ENCODE measurements at regions not wholly inside any gene's neighbourhood (a gene's known extent, or its start where the extent isn't known, plus 50 kb on each side); places are given as distances from the start of the nearest gene placed in this dataset.

GRCh38 chr2:59930430-59930829 is 623.0 kb downstream of the BCL11A start:
- DNase-seq (no peak), ATAC-seq (ENCODE audit: low FRiP score) (peak; percentile 15)
- Histone ChIP-seq H3K27me3 (ENCODE audit: control insufficient read depth in 1 of 2, insufficient read depth in 2 of 2, low read length in 1 of 2) (no peaks in the 10 kb centered on the region), H3K4me3 (ENCODE audit: low read length in 2 of 2) (no peak overlapping the region), H3K9me3 (ENCODE audit: control insufficient read depth, low read length) (no peaks in the 10 kb centered on the region), H3K36me3 (ENCODE audit: control insufficient read depth in 1 of 2, insufficient read depth in 2 of 2, low read length in 1 of 2) (no peaks in the 10 kb centered on the region), H3K4me1 (ENCODE audit: control insufficient read depth in 1 of 2, insufficient read depth in 2 of 2, low read length in 2 of 2) (no peaks in the 10 kb centered on the region), H3K27ac (ENCODE audit: low read depth in 1 of 2, low read length in 2 of 2) (no peak overlapping the region)
- WGBS, 2 donors, result 74 to 77% methylated on average over 4 of the region's 4 CpGs
- intact Hi-C loops (cut with DNase I), result no loop called here

DNA sequence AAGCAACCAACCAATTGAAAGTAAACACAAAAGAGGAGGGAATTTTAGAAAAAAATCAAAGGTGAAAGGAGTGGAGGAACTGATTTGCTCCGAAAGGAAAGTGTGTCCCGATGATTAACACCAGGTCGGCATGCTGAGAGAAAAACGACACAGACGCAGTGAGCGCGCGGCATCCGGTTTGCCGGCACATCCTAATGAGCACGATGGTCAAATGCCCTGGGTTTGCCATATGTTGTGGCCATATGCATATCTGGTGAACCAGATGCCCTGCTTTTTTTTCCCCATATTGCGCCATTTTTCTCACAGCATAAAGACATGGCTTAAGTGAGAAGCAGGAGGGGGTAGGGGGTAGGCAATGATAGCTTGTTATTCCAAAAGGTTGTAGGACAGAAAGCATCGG is 626.7 kb downstream of the BCL11A start:
- intact Hi-C loops (cut with DNase I), result no loop called here
- Histone ChIP-seq H3K4me3 (ENCODE audit: low read length in 2 of 2) (no peak overlapping the region), H3K27ac (ENCODE audit: low read depth in 1 of 2, low read length in 2 of 2) (no peak overlapping the region), H3K36me3 (ENCODE audit: control insufficient read depth in 1 of 2, insufficient read depth in 2 of 2, low read length in 1 of 2) (no peaks in the 10 kb centered on the region), H3K9me3 (ENCODE audit: control insufficient read depth, low read length) (no peaks in the 10 kb centered on the region), H3K27me3 (ENCODE audit: control insufficient read depth in 1 of 2, insufficient read depth in 2 of 2, low read length in 1 of 2) (no peaks in the 10 kb centered on the region), H3K4me1 (ENCODE audit: control insufficient read depth in 1 of 2, insufficient read depth in 2 of 2, low read length in 2 of 2) (no peaks in the 10 kb centered on the region)
- DNase-seq (no peak), ATAC-seq (ENCODE audit: low FRiP score) (no peak)
- 88 to 89% methylated on average over 13 of the region's 13 CpGs for WGBS, 2 donors

GRCh38 chr2:59925321-59925720 is 628.1 kb downstream of the BCL11A start:
- ATAC-seq (ENCODE audit: low FRiP score) (no peak), DNase-seq (no peak)
- Histone ChIP-seq H3K4me3 (ENCODE audit: low read length in 2 of 2) (no peak overlapping the region), H3K36me3 (ENCODE audit: control insufficient read depth in 1 of 2, insufficient read depth in 2 of 2, low read length in 1 of 2) (no peaks in the 10 kb centered on the region), H3K27me3 (ENCODE audit: control insufficient read depth in 1 of 2, insufficient read depth in 2 of 2, low read length in 1 of 2) (no peaks in the 10 kb centered on the region), H3K9me3 (ENCODE audit: control insufficient read depth, low read length) (no peaks in the 10 kb centered on the region), H3K4me1 (ENCODE audit: control insufficient read depth in 1 of 2, insufficient read depth in 2 of 2, low read length in 2 of 2) (no peaks in the 10 kb centered on the region), H3K27ac (ENCODE audit: low read depth in 1 of 2, low read length in 2 of 2) (no peak overlapping the region)
- 18 to 27% methylated on average over 1 of the region's 1 CpG for WGBS, 2 donors
- intact Hi-C loops (cut with DNase I), result no loop called here

DNA sequence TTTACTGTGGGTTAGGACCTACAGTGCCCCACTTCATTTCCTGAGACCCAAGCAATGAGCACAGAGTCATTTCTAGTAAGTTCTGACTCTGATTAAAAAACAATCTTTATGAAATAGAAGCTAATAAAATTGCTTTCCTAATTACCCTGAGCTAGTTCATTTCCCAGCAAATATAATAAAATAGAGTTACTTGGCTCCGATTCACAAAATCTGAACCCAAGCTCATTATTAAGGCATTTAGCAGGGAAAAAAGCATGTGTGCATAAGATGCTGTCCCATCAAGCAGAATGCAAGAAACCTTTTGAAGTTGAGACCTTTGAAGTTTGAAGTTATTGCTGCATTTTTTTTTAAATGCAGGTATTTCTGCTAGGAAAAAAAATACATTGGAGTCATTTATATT is 629.1 kb downstream of the BCL11A start:
- 90 to 95% methylated on average over 1 of the region's 1 CpG for WGBS, 2 donors
- Histone ChIP-seq H3K9me3 (ENCODE audit: control insufficient read depth, low read length) (no peaks in the 10 kb centered on the region), H3K27me3 (ENCODE audit: control insufficient read depth in 1 of 2, insufficient read depth in 2 of 2, low read length in 1 of 2) (no peaks in the 10 kb centered on the region), H3K4me3 (ENCODE audit: low read length in 2 of 2) (no peak overlapping the region), H3K4me1 (ENCODE audit: control insufficient read depth in 1 of 2, insufficient read depth in 2 of 2, low read length in 2 of 2) (no peaks in the 10 kb centered on the region), H3K36me3 (ENCODE audit: control insufficient read depth in 1 of 2, insufficient read depth in 2 of 2, low read length in 1 of 2) (no peaks in the 10 kb centered on the region), H3K27ac (ENCODE audit: low read depth in 1 of 2, low read length in 2 of 2) (no peak overlapping the region)
- intact Hi-C loops (cut with DNase I), result no loop called here
- ATAC-seq (ENCODE audit: low FRiP score) (no peak), DNase-seq (no peak)

DNA sequence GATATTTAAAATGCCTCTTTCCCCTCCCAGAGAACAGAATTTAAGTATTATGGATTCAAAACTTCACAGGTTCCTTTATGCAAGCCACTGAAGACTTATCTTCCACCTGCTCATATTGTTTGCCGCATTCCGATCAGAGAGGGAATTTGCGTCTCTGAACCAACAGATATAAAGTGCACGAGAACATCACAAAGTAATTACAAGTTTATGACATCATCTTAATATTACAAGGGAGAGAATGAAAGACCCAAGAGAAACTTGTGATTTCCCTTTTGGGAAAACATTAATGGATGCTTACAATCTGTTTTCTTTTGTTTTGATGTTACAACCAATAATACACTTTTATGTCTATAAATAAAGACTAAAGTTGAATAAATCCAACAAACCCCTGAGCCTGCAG is 631.0 kb downstream of the BCL11A start:
- no peak overlapping the region for H3K4me3 ChIP-seq (ENCODE audit: low read length in 2 of 2)
- H3K27me3 ChIP-seq (ENCODE audit: control insufficient read depth in 1 of 2, insufficient read depth in 2 of 2, low read length in 1 of 2), result no peaks in the 10 kb centered on the region
- DNase-seq (no peak), ATAC-seq (ENCODE audit: low FRiP score) (no peak)
- no peaks in the 10 kb centered on the region for H3K9me3 ChIP-seq (ENCODE audit: control insufficient read depth, low read length)
- intact Hi-C loops (cut with DNase I), result no loop called here
- 92 to 96% methylated on average over 4 of the region's 4 CpGs for WGBS, 2 donors
- no peak overlapping the region for H3K27ac ChIP-seq (ENCODE audit: low read depth in 1 of 2, low read length in 2 of 2)
- no peaks in the 10 kb centered on the region for H3K4me1 ChIP-seq (ENCODE audit: control insufficient read depth in 1 of 2, insufficient read depth in 2 of 2, low read length in 2 of 2)
- H3K36me3 ChIP-seq (ENCODE audit: control insufficient read depth in 1 of 2, insufficient read depth in 2 of 2, low read length in 1 of 2), result no peaks in the 10 kb centered on the region

DNA sequence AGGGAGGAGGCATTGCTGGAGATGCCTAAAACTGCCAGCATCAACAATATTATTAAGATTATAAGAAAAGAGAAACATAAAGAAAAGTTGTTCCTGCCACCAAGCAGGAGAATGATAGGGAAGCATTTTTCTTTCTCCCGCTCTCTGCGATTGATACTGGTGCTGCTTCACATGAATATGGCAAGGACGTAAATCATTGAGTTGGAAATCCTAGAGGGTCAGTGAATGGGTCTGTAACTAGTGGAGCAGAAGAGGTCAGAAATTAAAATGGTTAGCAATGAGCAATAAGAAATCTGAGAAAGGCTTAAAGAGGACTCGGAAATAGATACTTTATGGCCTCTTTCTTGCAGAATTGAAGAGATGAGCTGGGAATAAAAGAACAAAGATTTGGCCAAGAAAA is 631.7 kb downstream of the BCL11A start:
- Histone ChIP-seq H3K27ac (ENCODE audit: low read depth in 1 of 2, low read length in 2 of 2) (no peak overlapping the region), H3K4me3 (ENCODE audit: low read length in 2 of 2) (no peak overlapping the region), H3K27me3 (ENCODE audit: control insufficient read depth in 1 of 2, insufficient read depth in 2 of 2, low read length in 1 of 2) (no peaks in the 10 kb centered on the region), H3K36me3 (ENCODE audit: control insufficient read depth in 1 of 2, insufficient read depth in 2 of 2, low read length in 1 of 2) (no peaks in the 10 kb centered on the region), H3K4me1 (ENCODE audit: control insufficient read depth in 1 of 2, insufficient read depth in 2 of 2, low read length in 2 of 2) (no peaks in the 10 kb centered on the region), H3K9me3 (ENCODE audit: control insufficient read depth, low read length) (no peaks in the 10 kb centered on the region)
- ATAC-seq (ENCODE audit: low FRiP score), result no peak
- no peak for DNase-seq
- 86 to 93% methylated on average over 4 of the region's 4 CpGs for WGBS, 2 donors
- intact Hi-C loops (cut with DNase I), result no loop called here

DNA sequence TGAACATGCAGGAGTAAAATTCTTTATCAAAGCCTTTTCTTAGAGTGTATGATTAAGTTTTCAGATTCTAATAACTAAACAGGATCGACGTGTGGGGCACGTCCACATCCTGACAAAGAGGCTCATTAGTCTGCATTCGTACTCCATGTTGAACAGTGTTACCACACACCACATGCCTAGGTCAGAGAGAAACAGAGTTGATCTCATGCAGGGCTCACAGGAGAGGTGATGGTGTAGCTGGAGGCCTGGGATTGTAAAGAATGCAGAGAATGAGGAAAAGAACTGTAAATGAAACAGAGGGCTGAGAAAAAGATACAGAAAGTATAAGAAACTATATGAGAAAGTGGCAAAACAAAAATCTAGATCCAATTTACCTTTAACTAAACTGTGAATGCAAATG is 632.5 kb downstream of the BCL11A start:
- DNase-seq (no peak), ATAC-seq (ENCODE audit: low FRiP score) (no peak)
- 58 to 68% methylated on average over 4 of the region's 4 CpGs for WGBS, 2 donors
- no peak overlapping the region for H3K27ac ChIP-seq (ENCODE audit: low read depth in 1 of 2, low read length in 2 of 2)
- intact Hi-C loops (cut with DNase I), result no loop called here
- no peaks in the 10 kb centered on the region for H3K36me3 ChIP-seq (ENCODE audit: control insufficient read depth in 1 of 2, insufficient read depth in 2 of 2, low read length in 1 of 2)
- no peak overlapping the region for H3K4me3 ChIP-seq (ENCODE audit: low read length in 2 of 2)
- H3K9me3 ChIP-seq (ENCODE audit: control insufficient read depth, low read length), result no peaks in the 10 kb centered on the region
- H3K4me1 ChIP-seq (ENCODE audit: control insufficient read depth in 1 of 2, insufficient read depth in 2 of 2, low read length in 2 of 2), result no peaks in the 10 kb centered on the region
- no peaks in the 10 kb centered on the region for H3K27me3 ChIP-seq (ENCODE audit: control insufficient read depth in 1 of 2, insufficient read depth in 2 of 2, low read length in 1 of 2)

- Histone ChIP-seq H3K27me3 (ENCODE audit: control insufficient read depth in 1 of 2, insufficient read depth in 2 of 2, low read length in 1 of 2) (peaks cover 0 to under 1% of the 10 kb centered on the region in 2 donors), H3K9me3 (ENCODE audit: control insufficient read depth, low read length) (no peaks in the 10 kb centered on the region), H3K4me1 (ENCODE audit: control insufficient read depth in 1 of 2, insufficient read depth in 2 of 2, low read length in 2 of 2) (no peaks in the 10 kb centered on the region), H3K27ac (ENCODE audit: low read depth in 1 of 2, low read length in 2 of 2) (no peak overlapping the region), H3K4me3 (ENCODE audit: low read length in 2 of 2) (no peak overlapping the region), H3K36me3 (ENCODE audit: control insufficient read depth in 1 of 2, insufficient read depth in 2 of 2, low read length in 1 of 2) (no peaks in the 10 kb centered on the region)
- DNase-seq (no peak), ATAC-seq (ENCODE audit: low FRiP score) (no peak)
- intact Hi-C loops (cut with DNase I), result no loop called here
- WGBS, 2 donors, result 73 to 77% methylated on average over 4 of the region's 4 CpGs
Observed at GRCh38 chr2:59920307-59920706, 633.1 kb downstream of the BCL11A start.

GRCh38 chr2:59919579-59919978 is 633.9 kb downstream of the BCL11A start:
- H3K27ac ChIP-seq (ENCODE audit: low read depth in 1 of 2, low read length in 2 of 2), result no peak overlapping the region
- no peaks in the 10 kb centered on the region for H3K4me1 ChIP-seq (ENCODE audit: control insufficient read depth in 1 of 2, insufficient read depth in 2 of 2, low read length in 2 of 2)
- H3K4me3 ChIP-seq (ENCODE audit: low read length in 2 of 2), result no peak overlapping the region
- intact Hi-C loops (cut with DNase I), result no loop called here
- H3K9me3 ChIP-seq (ENCODE audit: control insufficient read depth, low read length), result no peaks in the 10 kb centered on the region
- H3K36me3 ChIP-seq (ENCODE audit: control insufficient read depth in 1 of 2, insufficient read depth in 2 of 2, low read length in 1 of 2), result no peaks in the 10 kb centered on the region
- peaks cover 0 to 2% of the 10 kb centered on the region in 2 donors for H3K27me3 ChIP-seq (ENCODE audit: control insufficient read depth in 1 of 2, insufficient read depth in 2 of 2, low read length in 1 of 2)
- DNase-seq (no peak), ATAC-seq (ENCODE audit: low FRiP score) (no peak)
- 80 to 91% methylated on average over 1 of the region's 1 CpG for WGBS, 2 donors
